ENCODE measurements at regions not wholly inside any gene's neighbourhood (a gene's known extent, or its start where the extent isn't known, plus 50 kb on each side); places are given as distances from the start of the nearest gene placed in this dataset.

GRCh38 chr2:71971493-71971892 is 176.2 kb downstream of the CYP26B1 start:
- H2AFZ ChIP-seq, result no peak overlapping the region
- DNase-seq (ENCODE audit: low spot score), result no peak
- no peak overlapping the region for H3K4me3 ChIP-seq
- H4K20me1 ChIP-seq (ENCODE audit: insufficient read depth, poor library complexity, severe bottlenecking), result no peaks in the 10 kb centered on the region
- TF ChIP-seq EZH2 (IDR thresholded peaks at IDR 0.05; ENCODE audit: borderline replicate concordance) (no peak), EZH2phosphoT487 (IDR thresholded peaks at IDR 0.05; ENCODE audit: low read depth, severe bottlenecking, unreplicated experiment) (no peak)
- TF ChIP-seq, protein P1, sequence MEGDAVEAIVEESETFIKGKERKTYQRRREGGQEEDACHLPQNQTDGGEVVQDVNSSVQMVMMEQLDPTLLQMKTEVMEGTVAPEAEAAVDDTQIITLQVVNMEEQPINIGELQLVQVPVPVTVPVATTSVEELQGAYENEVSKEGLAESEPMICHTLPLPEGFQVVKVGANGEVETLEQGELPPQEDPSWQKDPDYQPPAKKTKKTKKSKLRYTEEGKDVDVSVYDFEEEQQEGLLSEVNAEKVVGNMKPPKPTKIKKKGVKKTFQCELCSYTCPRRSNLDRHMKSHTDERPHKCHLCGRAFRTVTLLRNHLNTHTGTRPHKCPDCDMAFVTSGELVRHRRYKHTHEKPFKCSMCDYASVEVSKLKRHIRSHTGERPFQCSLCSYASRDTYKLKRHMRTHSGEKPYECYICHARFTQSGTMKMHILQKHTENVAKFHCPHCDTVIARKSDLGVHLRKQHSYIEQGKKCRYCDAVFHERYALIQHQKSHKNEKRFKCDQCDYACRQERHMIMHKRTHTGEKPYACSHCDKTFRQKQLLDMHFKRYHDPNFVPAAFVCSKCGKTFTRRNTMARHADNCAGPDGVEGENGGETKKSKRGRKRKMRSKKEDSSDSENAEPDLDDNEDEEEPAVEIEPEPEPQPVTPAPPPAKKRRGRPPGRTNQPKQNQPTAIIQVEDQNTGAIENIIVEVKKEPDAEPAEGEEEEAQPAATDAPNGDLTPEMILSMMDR (IDR thresholded peaks at IDR 0.05; ENCODE audit: poor library complexity), result no peak
- H3K4me1 ChIP-seq (ENCODE audit: insufficient read depth), result no peaks in the 10 kb centered on the region
- 74% methylated on average over 4 of the region's 4 CpGs for WGBS (ENCODE audit: low lambda C conversion rate, missing lambda C conversion rate)
- H3K79me2 ChIP-seq, result no peaks in the 10 kb centered on the region
- H3K36me3 ChIP-seq (replicated peaks; ENCODE audit: insufficient read depth, low read depth), result no peaks in the 10 kb centered on the region
- no peaks in the 10 kb centered on the region for H3K9me2 ChIP-seq (replicated peaks; ENCODE audit: insufficient read depth)
- H3K27me3 ChIP-seq, result no peaks in the 10 kb centered on the region
- H3K4me2 ChIP-seq, result no peak overlapping the region
- no peaks in the 10 kb centered on the region for H3K9me3 ChIP-seq (ENCODE audit: low read depth)
- H3K27ac ChIP-seq, result no peak overlapping the region

- no peak for DNase-seq (ENCODE audit: low spot score)
- Histone ChIP-seq H3K4me1 (ENCODE audit: insufficient read depth) (no peaks in the 10 kb centered on the region), H3K9me2 (replicated peaks; ENCODE audit: insufficient read depth) (no peaks in the 10 kb centered on the region), H3K27ac (no peak overlapping the region), H3K4me3 (no peak overlapping the region), H3K79me2 (no peaks in the 10 kb centered on the region), H3K9me3 (ENCODE audit: low read depth) (no peaks in the 10 kb centered on the region), H3K27me3 (no peaks in the 10 kb centered on the region), H4K20me1 (ENCODE audit: insufficient read depth, poor library complexity, severe bottlenecking) (no peaks in the 10 kb centered on the region), H2AFZ (no peak overlapping the region), H3K4me2 (no peak overlapping the region), H3K36me3 (replicated peaks; ENCODE audit: insufficient read depth, low read depth) (no peaks in the 10 kb centered on the region)
- 73% methylated on average over 1 of the region's 1 CpG for WGBS (ENCODE audit: low lambda C conversion rate, missing lambda C conversion rate)
- TF ChIP-seq, protein P1 (IDR thresholded peaks at IDR 0.05; ENCODE audit: poor library complexity), result no peak
- TF ChIP-seq EZH2phosphoT487 (IDR thresholded peaks at IDR 0.05; ENCODE audit: low read depth, severe bottlenecking, unreplicated experiment), result no peak
- TF ChIP-seq EZH2 (IDR thresholded peaks at IDR 0.05; ENCODE audit: borderline replicate concordance), result no peak
Observed at GRCh38 chr2:71965530-71965929, 182.1 kb downstream of the CYP26B1 start.

- H3K9me2 ChIP-seq (replicated peaks; ENCODE audit: insufficient read depth), result no peaks in the 10 kb centered on the region
- no peaks in the 10 kb centered on the region for H3K4me1 ChIP-seq (ENCODE audit: insufficient read depth)
- H3K4me3 ChIP-seq, result no peak overlapping the region
- peaks cover 10% of the 10 kb centered on the region for H3K9me3 ChIP-seq (ENCODE audit: low read depth)
- H3K36me3 ChIP-seq (replicated peaks; ENCODE audit: insufficient read depth, low read depth), result no peaks in the 10 kb centered on the region
- no peaks in the 10 kb centered on the region for H4K20me1 ChIP-seq (ENCODE audit: insufficient read depth, poor library complexity, severe bottlenecking)
- no peak overlapping the region for H2AFZ ChIP-seq
- no peaks in the 10 kb centered on the region for H3K79me2 ChIP-seq
- no peaks in the 10 kb centered on the region for H3K27me3 ChIP-seq
- DNase-seq (ENCODE audit: low spot score), result no peak
- H3K27ac ChIP-seq, result no peak overlapping the region
- TF ChIP-seq, protein P1 (IDR thresholded peaks at IDR 0.05; ENCODE audit: poor library complexity), result no peak
- TF ChIP-seq EZH2 (IDR thresholded peaks at IDR 0.05; ENCODE audit: borderline replicate concordance) (no peak), EZH2phosphoT487 (IDR thresholded peaks at IDR 0.05; ENCODE audit: low read depth, severe bottlenecking, unreplicated experiment) (no peak)
- no peak overlapping the region for H3K4me2 ChIP-seq
- 47% methylated on average over 10 of the region's 10 CpGs for WGBS (ENCODE audit: low lambda C conversion rate, missing lambda C conversion rate)
Observed at GRCh38 chr2:71962911-71963694, 184.6 kb downstream of the CYP26B1 start.

All from hepatocyte (in vitro differentiated cells).